Urothelium cell line (cell line): ENCODE measurements at regions not wholly inside any gene's neighbourhood (a gene's known extent, or its start where the extent isn't known, plus 50 kb on each side); places are given as distances from the start of the nearest gene placed in this dataset.
"Not testable (repeated sequence)": the region's sequence is repeated elsewhere in the genome, so short reads cannot be mapped to it uniquely, and the experiment has no call there.

Experiments used
- DNase-seq: peaks from one replicate; pipeline ENCODE4 v3.0.0; 2011; ENCODE audit warnings: low spot score, mixed read lengths
- FAIRE-seq: peaks from 2 replicates; lab custom pipeline; 2011; peaks lifted over from hg19 to GRCh38; lab: Jason Lieb, UNC

GRCh38 chr10:78444741-78445140 is 411.1 kb downstream of the RPS24 start:
- FAIRE-seq, DNase-seq: not testable (repeated sequence)

- no peak for DNase-seq
- no peak for FAIRE-seq
These were observed 411.6 kb downstream of the RPS24 start for GRCh38 chr10:78445308-78445707.

GRCh38 chr10:78448470-78448869 is 414.8 kb downstream of the RPS24 start:
- FAIRE-seq (no peak), DNase-seq (no peak)

GRCh38 chr10:78448994-78449418 is 415.3 kb downstream of the RPS24 start:
- FAIRE-seq, result no peak
- DNase-seq, result no peak

GRCh38 chr10:78449554-78449953 is 415.9 kb downstream of the RPS24 start:
- DNase-seq (no peak), FAIRE-seq (no peak)

GRCh38 chr10:78450239-78450638 is 416.6 kb downstream of the RPS24 start:
- FAIRE-seq (no peak), DNase-seq (no peak)

GRCh38 chr10:78450807-78451485 is 417.3 kb downstream of the RPS24 start:
- FAIRE-seq, result no peak
- DNase-seq, result no peak

GRCh38 chr10:78451592-78451991 is 417.9 kb downstream of the RPS24 start:
- DNase-seq, result no peak
- FAIRE-seq, result no peak

GRCh38 chr10:78454123-78454645 is 420.5 kb downstream of the RPS24 start:
- no peak for DNase-seq
- FAIRE-seq, result no peak

GRCh38 chr10:78455236-78455635 is 421.6 kb downstream of the RPS24 start:
- FAIRE-seq, result no peak
- no peak for DNase-seq

GRCh38 chr10:78455811-78456210 is 422.1 kb downstream of the RPS24 start:
- FAIRE-seq, result no peak
- DNase-seq, result no peak

GRCh38 chr10:78456649-78457400 is 423.2 kb downstream of the RPS24 start:
- FAIRE-seq (no peak), DNase-seq (no peak)

GRCh38 chr10:78457804-78458482 is 424.3 kb downstream of the RPS24 start:
- peak; percentile 79 for DNase-seq
- no peak for FAIRE-seq

- DNase-seq, result peak; percentile 81
- no peak for FAIRE-seq
These were observed 425.4 kb downstream of the RPS24 start for GRCh38 chr10:78458983-78459638.

- DNase-seq (no peak), FAIRE-seq (no peak)
These were observed 426.0 kb downstream of the RPS24 start for GRCh38 chr10:78459639-78460037.

GRCh38 chr10:78460204-78460603 is 426.5 kb downstream of the RPS24 start:
- DNase-seq, result no peak
- FAIRE-seq, result no peak

GRCh38 chr10:78461333-78461732 is 427.7 kb downstream of the RPS24 start:
- FAIRE-seq (no peak), DNase-seq (no peak)

- FAIRE-seq (no peak), DNase-seq (no peak)
These were observed 428.5 kb downstream of the RPS24 start for GRCh38 chr10:78462176-78462575.

- FAIRE-seq (no peak), DNase-seq (no peak)
These were observed 429.1 kb downstream of the RPS24 start for GRCh38 chr10:78462726-78463228.

- FAIRE-seq, result no peak
These were observed 430.6 kb downstream of the RPS24 start for GRCh38 chr10:78464118-78464855.

More at GRCh38 chr10:78464118-78464855, 430.6 kb downstream of the RPS24 start:
- DNase-seq, result no peak
